Tibial artery (tissue), 4 donors: ENCODE measurements at regions not wholly inside any gene's neighbourhood (a gene's known extent, or its start where the extent isn't known, plus 50 kb on each side); places are given as distances from the start of the nearest gene placed in this dataset.

Source experiments
- DNase-seq, 2 donors: peaks; one replicate each; pipeline ENCODE4 v3.0.0-alpha.2; 2019
- H3K27ac ChIP-seq, 2 donors: fragments of 200-600 bp; sonication (generic) in 1 of 2; 1 replicate in 1 of 2; 2 replicates in 1 of 2; pipeline ENCODE4 v1.5.1; 2018 to 2019; ENCODE audit warnings: mild to moderate bottlenecking in 1 of 2
- H3K27me3 ChIP-seq, 2 donors: fragments of 200-600 bp; sonication (generic) in 1 of 2; one replicate each; pipeline versions ENCODE4 v1.5.1 to v1.6.0; 2016 to 2019
- H3K36me3 ChIP-seq, 3 donors: fragments of 200-600 bp; sonication (generic) in 2 of 3; one replicate each; pipeline ENCODE4 v1.5.1; 2016 to 2019; ENCODE audit warnings: mild to moderate bottlenecking in 2 of 3
- H3K4me1 ChIP-seq, 4 donors: fragments of 200-600 bp; sonication (generic) in 2 of 4; 1 replicate in 3 of 4; 2 replicates in 1 of 4; pipeline ENCODE4 v1.5.1; 2016 to 2019
- H3K4me3 ChIP-seq, 2 donors: fragments of 200-600 bp; sonication (generic) in 1 of 2; 1 replicate in 1 of 2; 2 replicates in 1 of 2; pipeline ENCODE4 v1.5.1; 2018 to 2019; ENCODE audit warnings: mild to moderate bottlenecking in 2 of 2
- H3K9me3 ChIP-seq, 3 donors: fragments of 200-600 bp; sonication (generic) in 1 of 3; one replicate each; pipeline ENCODE4 v1.5.1; 2016 to 2019
- intact Hi-C: fragments of 100-400 bp; cut with DNase I; formaldehyde crosslinking; loops from one replicate; pipeline ENCODE4 v1.15.0; 2023; ENCODE audit warnings: low total_unique reads
- TF ChIP-seq, protein P1 (sequence below), 2 experiments: fragments of 200-600 bp in 1 of 2; fragments of 450-650 bp in 1 of 2; IDR thresholded peaks; one replicate each; pipeline ENCODE4 v1.5.1; 2017 to 2019; ENCODE audit warnings: antibody characterized with exemption in 2 of 2, mild to moderate bottlenecking in 1 of 2, moderate library complexity in 1 of 2

DNA sequence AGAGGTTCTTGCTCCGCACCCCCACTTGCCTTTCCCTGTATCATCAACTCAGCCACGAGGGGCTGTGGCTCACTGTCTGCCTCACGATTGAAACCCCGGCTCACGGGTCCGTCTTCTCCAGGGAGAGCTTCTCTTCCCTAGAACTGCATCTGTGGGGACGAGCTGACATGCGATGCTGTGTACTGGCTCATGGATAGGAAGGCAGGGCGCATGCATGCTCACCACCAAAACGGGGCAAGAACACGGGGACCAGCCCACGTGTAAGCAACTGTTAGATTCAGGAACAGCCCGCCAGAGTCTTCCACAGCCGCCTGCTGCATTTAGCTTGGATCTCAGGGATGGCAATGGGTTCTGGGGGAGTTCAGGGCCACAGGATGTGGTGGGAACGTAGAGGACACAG is 275.9 kb upstream of the CDH4 start:
- Histone ChIP-seq H3K27ac (no peak overlapping the region), H3K9me3 (peaks cover 0 to 24% (median 19%) of the 10 kb centered on the region in 3 donors), H3K27me3 (no peaks in the 10 kb centered on the region), H3K36me3 (no peaks in the 10 kb centered on the region), H3K4me3 (no peak overlapping the region), H3K4me1 (no peaks in the 10 kb centered on the region)
- no peak for DNase-seq
- TF ChIP-seq, protein P1, sequence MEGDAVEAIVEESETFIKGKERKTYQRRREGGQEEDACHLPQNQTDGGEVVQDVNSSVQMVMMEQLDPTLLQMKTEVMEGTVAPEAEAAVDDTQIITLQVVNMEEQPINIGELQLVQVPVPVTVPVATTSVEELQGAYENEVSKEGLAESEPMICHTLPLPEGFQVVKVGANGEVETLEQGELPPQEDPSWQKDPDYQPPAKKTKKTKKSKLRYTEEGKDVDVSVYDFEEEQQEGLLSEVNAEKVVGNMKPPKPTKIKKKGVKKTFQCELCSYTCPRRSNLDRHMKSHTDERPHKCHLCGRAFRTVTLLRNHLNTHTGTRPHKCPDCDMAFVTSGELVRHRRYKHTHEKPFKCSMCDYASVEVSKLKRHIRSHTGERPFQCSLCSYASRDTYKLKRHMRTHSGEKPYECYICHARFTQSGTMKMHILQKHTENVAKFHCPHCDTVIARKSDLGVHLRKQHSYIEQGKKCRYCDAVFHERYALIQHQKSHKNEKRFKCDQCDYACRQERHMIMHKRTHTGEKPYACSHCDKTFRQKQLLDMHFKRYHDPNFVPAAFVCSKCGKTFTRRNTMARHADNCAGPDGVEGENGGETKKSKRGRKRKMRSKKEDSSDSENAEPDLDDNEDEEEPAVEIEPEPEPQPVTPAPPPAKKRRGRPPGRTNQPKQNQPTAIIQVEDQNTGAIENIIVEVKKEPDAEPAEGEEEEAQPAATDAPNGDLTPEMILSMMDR (IDR thresholded peaks at IDR 0.05), result no peak
- intact Hi-C loops, result no loop called here

DNA sequence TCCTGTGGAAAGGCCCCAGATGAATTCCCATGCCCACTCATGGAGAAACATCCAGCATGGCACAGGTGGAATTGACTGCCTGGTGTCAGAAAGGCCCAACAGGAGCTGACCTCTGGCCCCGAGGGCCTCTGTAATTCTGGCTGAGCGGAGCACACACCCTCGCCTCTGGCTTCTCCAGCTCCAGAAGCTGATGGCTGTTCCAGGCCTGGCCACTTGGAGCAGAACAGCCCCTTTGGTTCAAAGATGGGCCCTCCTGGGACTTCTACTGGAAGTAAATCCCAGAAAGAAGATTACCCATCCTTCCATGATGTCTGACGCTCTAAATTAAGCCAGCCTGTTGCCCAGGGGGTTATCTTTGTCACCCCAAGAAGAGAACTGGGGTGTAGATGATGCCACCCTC is 275.1 kb upstream of the CDH4 start:
- H3K36me3 ChIP-seq, result no peaks in the 10 kb centered on the region
- TF ChIP-seq, protein P1 (IDR thresholded peaks at IDR 0.05), result no peak
- intact Hi-C loops, result no loop called here

DNA sequence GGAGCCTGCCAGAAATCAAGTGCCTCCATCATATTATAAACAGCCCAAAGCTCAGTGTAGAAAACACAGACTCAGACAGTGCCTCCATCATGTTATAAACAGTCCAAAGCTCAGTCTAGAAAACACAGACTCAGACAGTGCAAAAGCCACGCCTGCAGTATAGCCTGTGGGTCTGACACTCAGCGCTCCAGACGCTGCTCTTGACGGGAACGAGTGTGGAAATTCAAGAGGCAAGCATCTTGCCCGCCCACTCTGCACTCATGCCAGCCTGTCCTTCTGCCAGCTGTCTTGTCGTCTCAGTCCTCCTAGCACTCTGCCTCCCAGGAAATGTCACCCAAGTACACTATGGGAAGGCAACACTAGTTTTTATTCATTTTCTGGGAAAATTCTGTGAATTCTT is 274.2 kb upstream of the CDH4 start:
- H3K9me3 ChIP-seq, result peaks cover 0 to 24% (median 19%) of the 10 kb centered on the region in 3 donors
- intact Hi-C loops, result no loop called here
- DNase-seq, result no peak
- H3K27ac ChIP-seq, result no peak overlapping the region
- no peaks in the 10 kb centered on the region for H3K4me1 ChIP-seq
- H3K4me3 ChIP-seq, result no peak overlapping the region
- no peaks in the 10 kb centered on the region for H3K27me3 ChIP-seq
- TF ChIP-seq, protein P1 (IDR thresholded peaks at IDR 0.05), result no peak
- no peaks in the 10 kb centered on the region for H3K36me3 ChIP-seq

More for the DNA sequence above, 275.1 kb upstream of the CDH4 start:
- Histone ChIP-seq H3K9me3 (peaks cover 0 to 24% (median 19%) of the 10 kb centered on the region in 3 donors), H3K4me3 (no peak overlapping the region), H3K27me3 (no peaks in the 10 kb centered on the region), H3K4me1 (no peaks in the 10 kb centered on the region), H3K27ac (no peak overlapping the region)
- DNase-seq, result no peak

DNA sequence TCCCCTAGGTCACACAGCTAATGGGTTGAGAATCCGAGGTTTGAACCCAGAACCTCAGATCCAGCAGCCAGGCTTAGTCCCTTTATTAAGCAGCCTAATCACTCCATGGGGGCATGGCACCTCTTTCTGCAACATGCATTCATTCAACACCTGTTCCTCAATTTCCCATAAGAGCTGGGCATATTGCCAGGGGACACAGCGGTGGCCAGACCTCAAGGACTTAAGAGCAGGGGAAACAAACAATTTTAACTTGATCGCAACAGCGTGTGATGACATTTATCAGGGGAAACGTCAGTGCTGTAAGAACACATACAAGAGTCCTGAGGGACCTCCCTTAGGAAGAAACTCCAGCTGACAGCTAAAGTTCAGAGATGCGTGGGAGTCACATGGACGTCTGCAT is 267.4 kb upstream of the CDH4 start:
- TF ChIP-seq, protein P1 (IDR thresholded peaks at IDR 0.05), result no peak
- H3K9me3 ChIP-seq, result peaks cover 0 to 13% (median 9%) of the 10 kb centered on the region in 3 donors
- no peak overlapping the region for H3K27ac ChIP-seq
- DNase-seq, result no peak
- H3K4me1 ChIP-seq, result no peaks in the 10 kb centered on the region
- intact Hi-C loops, result no loop called here
- no peak overlapping the region for H3K4me3 ChIP-seq
- no peaks in the 10 kb centered on the region for H3K36me3 ChIP-seq
- no peaks in the 10 kb centered on the region for H3K27me3 ChIP-seq

DNA sequence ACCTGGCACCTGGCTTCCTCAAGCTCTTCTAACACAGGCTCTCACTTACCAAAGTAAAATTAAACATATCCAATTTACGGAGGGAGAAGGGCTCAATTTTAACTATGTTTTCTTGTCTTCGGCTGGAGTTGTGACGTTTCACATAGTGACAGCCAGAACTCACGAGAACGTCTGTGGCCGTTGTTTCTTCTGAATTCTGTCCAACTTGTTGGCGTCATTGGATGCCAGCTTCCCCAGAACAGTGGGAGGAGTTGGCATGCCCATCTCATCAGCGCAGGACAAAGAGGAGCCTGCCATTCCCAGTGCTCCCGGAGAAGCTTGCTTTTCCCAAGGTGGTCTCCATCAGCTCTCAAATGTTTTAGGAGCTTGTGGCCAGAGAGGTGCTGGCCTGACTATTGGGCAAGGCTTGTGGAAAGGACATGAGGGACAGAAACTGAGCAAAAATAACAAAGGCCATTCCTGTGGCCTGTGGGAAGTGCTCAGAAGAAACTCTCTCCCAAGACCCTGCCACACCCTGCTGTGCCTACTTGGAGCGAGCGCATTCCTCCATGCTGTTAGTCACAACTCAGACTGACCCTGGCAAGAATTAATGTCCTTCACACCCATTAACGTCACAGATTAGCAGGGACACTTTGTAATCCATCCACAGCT is 265.4 kb upstream of the CDH4 start:
- TF ChIP-seq, protein P1 (IDR thresholded peaks at IDR 0.05), result no peak
- intact Hi-C loops, result no loop called here
- Histone ChIP-seq H3K4me3 (no peak overlapping the region), H3K27ac (no peak overlapping the region), H3K36me3 (no peaks in the 10 kb centered on the region), H3K9me3 (no peaks in the 10 kb centered on the region), H3K27me3 (no peaks in the 10 kb centered on the region), H3K4me1 (no peaks in the 10 kb centered on the region)
- no peak for DNase-seq

DNA sequence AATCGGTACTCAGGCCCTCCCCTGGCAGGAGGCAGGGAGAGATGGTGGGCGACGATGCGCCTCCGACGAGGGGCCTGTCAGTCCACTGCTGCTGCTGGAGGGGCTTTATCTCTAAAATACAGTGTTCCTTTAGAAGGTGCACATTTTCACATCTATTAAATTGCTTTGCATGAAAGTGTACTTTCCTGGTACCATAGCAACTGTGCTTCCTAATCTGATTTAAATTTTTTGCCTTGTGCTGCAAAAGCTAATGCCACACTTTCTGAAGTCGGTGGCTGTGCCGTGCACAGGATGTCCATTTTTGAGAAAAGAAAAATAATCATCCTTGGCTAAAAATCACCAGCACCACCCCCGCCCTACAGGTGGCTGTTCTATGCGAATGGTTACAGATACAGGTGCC is 262.0 kb upstream of the CDH4 start:
- intact Hi-C loops, result no loop called here
- Histone ChIP-seq H3K27ac (no peak overlapping the region), H3K9me3 (no peaks in the 10 kb centered on the region), H3K36me3 (no peaks in the 10 kb centered on the region), H3K4me1 (no peaks in the 10 kb centered on the region), H3K4me3 (no peak overlapping the region), H3K27me3 (peaks cover 0 to 3% of the 10 kb centered on the region in 2 donors)
- TF ChIP-seq, protein P1 (IDR thresholded peaks at IDR 0.05), result no peak
- DNase-seq, result no peak
